Right atrium auricular region (tissue), 2 donors: ENCODE measurements at regions not wholly inside any gene's neighbourhood (a gene's known extent, or its start where the extent isn't known, plus 50 kb on each side); places are given as distances from the start of the nearest gene placed in this dataset.

Experiments
- DNase-seq: peaks from one replicate; pipeline ENCODE4 v3.0.0-alpha.2; 2019; ENCODE audit warnings: low spot score
- H3K27ac ChIP-seq, 2 donors: fragments of 200-600 bp; sonication (generic); 1 replicate in 1 of 2; 2 replicates in 1 of 2; pipeline ENCODE4 v1.5.1; 2016 to 2019
- H3K27me3 ChIP-seq, 2 donors: fragments of 200-600 bp; sonication (generic); one replicate each; pipeline versions ENCODE4 v1.5.1 to v1.6.0; 2017 to 2019
- H3K36me3 ChIP-seq: fragments of 200-600 bp; sonication (generic); one replicate; pipeline ENCODE4 v1.5.1; 2016
- H3K4me1 ChIP-seq, 2 donors: fragments of 200-600 bp; sonication (generic); one replicate each; pipeline versions ENCODE4 v1.5.1 to v1.6.0; 2017 to 2019
- H3K4me3 ChIP-seq, 2 donors: fragments of 200-600 bp; sonication (generic); 1 replicate in 1 of 2; 2 replicates in 1 of 2; pipeline ENCODE4 v1.5.1; 2017 to 2019; ENCODE audit warnings: mild to moderate bottlenecking in 1 of 2, moderate library complexity in 1 of 2
- H3K9me3 ChIP-seq, 2 donors: fragments of 200-600 bp; sonication (generic); one replicate each; pipeline ENCODE4 v1.5.1; 2019
- TF ChIP-seq, protein P1 (sequence below), 2 donors: fragments of 200-600 bp; sonication (generic); IDR thresholded peaks; one replicate each; pipeline ENCODE4 v1.5.1; 2019; ENCODE audit warnings: antibody characterized with exemption in 2 of 2

DNA sequence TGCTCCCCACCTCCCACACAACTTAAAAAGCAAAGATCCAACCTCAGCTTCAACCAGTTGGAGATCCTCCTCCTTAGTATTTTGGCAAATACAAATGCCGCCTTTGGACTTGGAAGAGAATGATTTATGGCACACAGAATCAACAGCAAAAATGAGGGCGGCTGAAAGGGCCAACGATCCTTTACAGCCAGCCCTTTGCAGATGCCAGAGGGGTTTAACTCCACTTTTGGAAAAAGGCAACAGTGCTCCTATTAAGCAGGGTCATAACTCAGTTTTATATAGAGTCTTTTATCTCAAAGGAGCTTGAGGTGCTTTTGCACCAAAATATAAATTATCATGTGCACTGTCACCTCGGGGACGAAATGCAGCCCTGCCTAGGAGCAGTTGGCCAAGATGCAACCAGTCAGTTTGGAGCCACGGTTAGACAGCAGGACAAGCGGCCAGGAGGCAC is 56.7 kb upstream of the JCAD start:
- Histone ChIP-seq H3K27ac (peak overlapping the region in 1 of 2 donors; percentile 53), H3K36me3 (no peaks in the 10 kb centered on the region), H3K27me3 (no peaks in the 10 kb centered on the region), H3K9me3 (no peaks in the 10 kb centered on the region), H3K4me3 (peak overlapping the region in 1 of 2 donors; percentile 23), H3K4me1 (peaks cover 0 to 12% of the 10 kb centered on the region in 2 donors)
- TF ChIP-seq, protein P1, sequence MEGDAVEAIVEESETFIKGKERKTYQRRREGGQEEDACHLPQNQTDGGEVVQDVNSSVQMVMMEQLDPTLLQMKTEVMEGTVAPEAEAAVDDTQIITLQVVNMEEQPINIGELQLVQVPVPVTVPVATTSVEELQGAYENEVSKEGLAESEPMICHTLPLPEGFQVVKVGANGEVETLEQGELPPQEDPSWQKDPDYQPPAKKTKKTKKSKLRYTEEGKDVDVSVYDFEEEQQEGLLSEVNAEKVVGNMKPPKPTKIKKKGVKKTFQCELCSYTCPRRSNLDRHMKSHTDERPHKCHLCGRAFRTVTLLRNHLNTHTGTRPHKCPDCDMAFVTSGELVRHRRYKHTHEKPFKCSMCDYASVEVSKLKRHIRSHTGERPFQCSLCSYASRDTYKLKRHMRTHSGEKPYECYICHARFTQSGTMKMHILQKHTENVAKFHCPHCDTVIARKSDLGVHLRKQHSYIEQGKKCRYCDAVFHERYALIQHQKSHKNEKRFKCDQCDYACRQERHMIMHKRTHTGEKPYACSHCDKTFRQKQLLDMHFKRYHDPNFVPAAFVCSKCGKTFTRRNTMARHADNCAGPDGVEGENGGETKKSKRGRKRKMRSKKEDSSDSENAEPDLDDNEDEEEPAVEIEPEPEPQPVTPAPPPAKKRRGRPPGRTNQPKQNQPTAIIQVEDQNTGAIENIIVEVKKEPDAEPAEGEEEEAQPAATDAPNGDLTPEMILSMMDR (IDR thresholded peaks at IDR 0.05), result no peak
- DNase-seq, result no peak

DNA sequence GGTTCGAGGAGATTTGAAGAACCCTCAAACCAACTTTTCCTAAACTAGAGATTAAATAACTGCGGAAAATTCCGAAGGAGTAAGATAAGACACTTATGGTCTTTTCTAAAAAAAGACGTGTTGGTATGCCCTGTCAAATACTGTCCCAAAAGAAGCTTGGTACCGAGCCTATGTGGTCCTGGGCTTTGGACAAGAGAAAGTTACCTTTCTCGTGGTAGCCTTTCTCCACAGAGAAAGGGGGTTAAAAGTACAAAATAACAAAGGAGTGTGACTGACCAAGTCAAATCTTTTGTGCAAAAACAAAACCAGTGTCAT is 56.2 kb upstream of the JCAD start:
- Histone ChIP-seq H3K4me1 (peaks cover 0 to 12% of the 10 kb centered on the region in 2 donors), H3K27me3 (no peaks in the 10 kb centered on the region), H3K4me3 (peak overlapping the region; percentile 23 to 24), H3K36me3 (no peaks in the 10 kb centered on the region), H3K9me3 (no peaks in the 10 kb centered on the region), H3K27ac (peak overlapping the region in 1 of 2 donors; percentile 53)
- no peak for DNase-seq
- TF ChIP-seq, protein P1 (IDR thresholded peaks at IDR 0.05), result no peak

DNA sequence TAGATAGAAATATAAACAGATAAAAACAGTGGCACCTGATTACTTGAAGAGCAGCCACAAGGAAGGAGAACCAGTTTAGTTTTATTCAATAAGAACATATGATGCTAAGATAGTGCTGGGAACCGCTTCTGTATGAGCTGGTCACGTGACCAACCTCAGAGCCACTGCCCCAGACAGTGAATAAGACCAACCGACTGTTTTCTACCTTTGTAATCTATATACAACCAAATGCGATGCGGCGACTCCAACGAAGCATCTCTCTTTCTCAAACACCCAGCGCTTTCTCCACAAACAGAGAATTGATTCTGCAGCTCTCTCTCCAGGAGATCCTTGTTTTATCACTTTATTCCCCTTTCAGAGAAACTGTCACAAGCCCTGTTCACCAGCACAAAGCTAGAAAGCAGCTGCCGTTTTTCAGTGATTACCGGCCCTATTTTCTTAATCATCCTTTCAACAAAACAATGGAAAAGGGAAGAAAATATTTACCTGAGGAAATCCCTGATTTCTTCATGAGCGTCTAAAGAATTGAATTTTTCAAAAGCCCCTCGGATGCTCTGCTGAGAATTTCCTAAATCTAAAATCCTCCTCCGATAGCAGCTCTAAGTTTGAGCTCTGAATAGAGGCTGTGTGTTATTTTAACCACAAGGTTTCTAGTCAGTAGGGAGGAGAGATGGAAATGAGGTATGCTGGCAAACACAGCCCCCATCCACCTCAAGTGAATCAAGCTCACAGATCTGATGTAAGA is 55.7 kb upstream of the JCAD start:
- Histone ChIP-seq H3K27me3 (no peaks in the 10 kb centered on the region), H3K36me3 (no peaks in the 10 kb centered on the region), H3K9me3 (no peaks in the 10 kb centered on the region), H3K27ac (peak overlapping the region in 1 of 2 donors; percentile 53), H3K4me1 (peaks cover 0 to 12% of the 10 kb centered on the region in 2 donors), H3K4me3 (peak overlapping the region; percentile 23 to 24)
- DNase-seq, result peak; percentile 62
- TF ChIP-seq, protein P1 (IDR thresholded peaks at IDR 0.05), result no peak

DNA sequence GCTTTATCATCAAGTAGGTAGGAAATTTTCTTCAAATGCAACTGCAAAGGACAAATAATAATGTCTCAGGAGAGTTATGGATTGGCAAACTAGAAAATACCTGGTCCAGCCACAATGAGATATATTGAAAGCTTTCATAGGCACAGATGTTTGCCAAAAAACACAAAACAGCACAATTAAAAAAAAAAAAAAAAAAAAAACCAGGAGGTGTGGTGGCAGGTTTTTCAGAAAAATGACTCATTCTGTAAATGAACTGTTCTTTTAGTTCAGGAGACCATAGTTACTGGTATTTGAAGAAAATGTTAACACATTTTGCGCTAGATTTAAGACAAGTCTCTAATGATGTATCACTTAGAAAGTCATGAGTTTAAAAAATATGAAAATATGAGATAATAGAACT is 55.0 kb upstream of the JCAD start:
- TF ChIP-seq, protein P1 (IDR thresholded peaks at IDR 0.05), result no peak
- H3K4me3 ChIP-seq, result no peak overlapping the region
- no peaks in the 10 kb centered on the region for H3K36me3 ChIP-seq
- H3K27me3 ChIP-seq, result no peaks in the 10 kb centered on the region
- H3K4me1 ChIP-seq, result peaks cover 0 to 12% of the 10 kb centered on the region in 2 donors
- DNase-seq, result no peak
- no peak overlapping the region for H3K27ac ChIP-seq
- no peaks in the 10 kb centered on the region for H3K9me3 ChIP-seq

DNA sequence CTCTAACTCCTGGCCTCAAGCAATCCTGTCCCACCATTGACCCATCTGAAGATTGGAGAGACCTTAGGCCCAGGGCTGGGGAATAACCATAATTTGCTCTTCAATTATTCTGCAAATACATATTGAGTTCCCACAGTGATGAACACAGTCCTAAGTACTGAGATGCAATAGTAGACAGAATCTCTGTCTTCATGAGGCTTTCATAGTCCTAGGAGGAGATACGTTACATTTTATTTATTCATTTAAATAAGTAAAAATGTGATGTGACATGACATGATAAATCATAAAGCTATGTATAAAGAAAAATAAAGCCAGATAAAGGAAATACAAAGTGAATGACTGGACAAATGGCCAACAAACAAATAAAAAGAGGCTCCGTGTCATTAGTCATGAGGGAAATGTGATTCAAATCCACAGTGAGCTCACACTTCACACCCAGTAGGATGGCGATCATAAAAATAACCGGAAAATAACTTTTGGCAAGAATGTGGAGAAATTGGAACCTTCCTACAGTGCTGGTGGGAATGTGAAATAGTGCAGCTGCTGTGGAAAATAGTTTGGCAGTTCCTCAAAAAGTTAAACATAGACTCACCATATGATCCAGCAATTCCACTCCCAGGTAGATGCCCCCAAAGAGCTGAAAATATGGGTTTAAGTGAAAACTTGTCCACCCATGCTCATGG is 52.1 kb upstream of the JCAD start:
- Histone ChIP-seq H3K27ac (no peak overlapping the region), H3K27me3 (no peaks in the 10 kb centered on the region), H3K36me3 (no peaks in the 10 kb centered on the region), H3K4me1 (peaks cover 0 to 12% of the 10 kb centered on the region in 2 donors), H3K4me3 (no peak overlapping the region), H3K9me3 (no peaks in the 10 kb centered on the region)
- TF ChIP-seq, protein P1 (IDR thresholded peaks at IDR 0.05), result no peak
- DNase-seq, result no peak
